ENCODE measurements at regions not wholly inside any gene's neighbourhood (a gene's known extent, or its start where the extent isn't known, plus 50 kb on each side); places are given as distances from the start of the nearest gene placed in this dataset.
A peak's percentile ranks its signal among the peaks of the same experiment; 100 is the strongest.

DNA sequence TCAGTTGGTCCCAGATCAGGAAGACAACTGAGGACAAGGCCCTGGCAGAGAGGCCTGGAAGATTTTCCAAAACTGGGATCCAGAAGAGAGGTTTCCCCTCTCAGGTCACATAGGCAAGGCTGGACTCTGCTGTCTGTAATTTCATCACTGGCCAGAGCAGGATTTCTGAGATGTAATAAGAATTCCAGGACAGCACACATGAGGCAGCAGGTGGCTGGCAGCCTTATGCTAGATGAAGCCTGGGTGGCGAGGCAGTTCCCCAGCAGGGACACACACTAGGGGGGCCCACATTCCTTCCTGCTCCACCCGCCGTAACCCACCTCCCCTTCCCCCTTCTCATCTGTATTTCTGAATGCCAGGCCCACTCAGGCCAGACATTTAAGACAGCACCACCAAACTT, 98.6 kb downstream of the HNRNPLL start:
- H3K27ac ChIP-seq: no peak overlapping the region
- no peak overlapping the region for H3K4me3 ChIP-seq
- H3K27me3 ChIP-seq: no peaks in the 10 kb centered on the region
- no peaks in the 10 kb centered on the region for H3K4me1 ChIP-seq
- TF ChIP-seq, protein P1, sequence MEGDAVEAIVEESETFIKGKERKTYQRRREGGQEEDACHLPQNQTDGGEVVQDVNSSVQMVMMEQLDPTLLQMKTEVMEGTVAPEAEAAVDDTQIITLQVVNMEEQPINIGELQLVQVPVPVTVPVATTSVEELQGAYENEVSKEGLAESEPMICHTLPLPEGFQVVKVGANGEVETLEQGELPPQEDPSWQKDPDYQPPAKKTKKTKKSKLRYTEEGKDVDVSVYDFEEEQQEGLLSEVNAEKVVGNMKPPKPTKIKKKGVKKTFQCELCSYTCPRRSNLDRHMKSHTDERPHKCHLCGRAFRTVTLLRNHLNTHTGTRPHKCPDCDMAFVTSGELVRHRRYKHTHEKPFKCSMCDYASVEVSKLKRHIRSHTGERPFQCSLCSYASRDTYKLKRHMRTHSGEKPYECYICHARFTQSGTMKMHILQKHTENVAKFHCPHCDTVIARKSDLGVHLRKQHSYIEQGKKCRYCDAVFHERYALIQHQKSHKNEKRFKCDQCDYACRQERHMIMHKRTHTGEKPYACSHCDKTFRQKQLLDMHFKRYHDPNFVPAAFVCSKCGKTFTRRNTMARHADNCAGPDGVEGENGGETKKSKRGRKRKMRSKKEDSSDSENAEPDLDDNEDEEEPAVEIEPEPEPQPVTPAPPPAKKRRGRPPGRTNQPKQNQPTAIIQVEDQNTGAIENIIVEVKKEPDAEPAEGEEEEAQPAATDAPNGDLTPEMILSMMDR (IDR thresholded peaks at IDR 0.05): no peak
- no peak for TF ChIP-seq POLR2A (IDR thresholded peaks at IDR 0.05)
- DNase-seq: no peak
- no peaks in the 10 kb centered on the region for H3K36me3 ChIP-seq
- no peaks in the 10 kb centered on the region for H3K9me3 ChIP-seq

DNA sequence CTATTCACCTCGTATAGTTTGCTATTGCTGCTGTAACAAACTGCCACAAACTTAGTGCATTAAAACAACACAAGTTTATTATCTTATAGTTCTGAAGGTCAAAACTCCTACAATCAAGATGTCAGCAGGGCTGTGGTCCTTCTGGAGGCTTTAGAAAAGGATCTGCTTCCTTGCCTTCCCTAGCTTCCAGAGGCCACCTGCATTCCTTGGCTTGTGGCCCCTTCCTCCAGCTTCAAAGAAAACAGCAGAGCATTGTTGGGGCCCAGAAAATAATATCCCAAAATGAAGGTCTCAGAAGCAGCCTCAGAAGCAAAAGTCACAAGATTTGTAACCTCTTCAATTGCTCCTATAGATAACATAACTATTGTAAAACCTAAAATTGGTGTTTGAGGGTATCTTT, 100.6 kb downstream of the HNRNPLL start:
- Histone ChIP-seq H3K4me3 (no peak overlapping the region), H3K4me1 (no peaks in the 10 kb centered on the region), H3K27me3 (no peaks in the 10 kb centered on the region), H3K27ac (no peak overlapping the region), H3K9me3 (no peaks in the 10 kb centered on the region), H3K36me3 (no peaks in the 10 kb centered on the region)
- DNase-seq: no peak
- TF ChIP-seq, protein P1 (IDR thresholded peaks at IDR 0.05): no peak
- TF ChIP-seq POLR2A (IDR thresholded peaks at IDR 0.05): no peak

GRCh38 chr2:38500283-38500634, 102.5 kb downstream of the HNRNPLL start:
- H3K36me3 ChIP-seq: no peaks in the 10 kb centered on the region
- no peaks in the 10 kb centered on the region for H3K9me3 ChIP-seq
- no peaks in the 10 kb centered on the region for H3K27me3 ChIP-seq
- peak overlapping the region in 2 of 4 donors; percentile 39 to 45 for H3K27ac ChIP-seq
- no peaks in the 10 kb centered on the region for H3K4me1 ChIP-seq
- no peak for DNase-seq
- TF ChIP-seq, protein P1 (IDR thresholded peaks at IDR 0.05): no peak
- TF ChIP-seq POLR2A (IDR thresholded peaks at IDR 0.05): no peak
- no peak overlapping the region for H3K4me3 ChIP-seq

DNA sequence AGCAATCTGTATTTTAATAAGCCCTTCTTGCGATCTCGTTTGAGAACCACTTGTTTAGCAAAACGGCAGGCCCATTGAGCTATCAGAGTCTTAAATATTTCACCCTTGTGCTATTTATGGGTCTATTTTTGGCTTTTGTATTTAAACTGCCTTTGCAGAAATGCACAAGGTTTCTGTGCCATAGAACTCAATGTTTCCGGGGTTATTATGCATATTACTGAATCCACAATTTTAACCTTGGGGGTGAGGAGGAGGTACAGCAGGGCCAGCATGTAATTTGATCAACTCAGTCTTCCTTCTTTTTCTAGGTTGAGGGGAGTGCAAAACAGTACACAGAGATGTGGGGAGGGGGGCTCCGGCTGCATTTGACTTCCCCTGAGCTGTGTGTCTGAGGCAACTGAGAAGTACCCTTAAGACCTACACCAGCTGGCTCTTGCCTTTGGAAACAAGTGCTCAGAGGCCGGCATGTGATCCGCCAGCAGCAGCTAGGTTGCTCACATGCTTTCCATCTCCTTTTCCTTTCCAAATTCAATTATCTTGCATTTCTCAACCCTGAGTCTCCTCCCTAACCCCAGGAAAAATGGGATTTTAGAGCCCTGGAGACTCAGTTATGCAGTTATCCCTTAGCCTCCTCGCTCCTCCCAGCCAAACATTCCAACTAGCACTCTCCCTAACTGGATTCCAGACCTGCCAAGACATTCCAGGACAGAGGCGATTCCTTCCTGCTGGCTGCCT, 103.0 kb downstream of the HNRNPLL start:
- Histone ChIP-seq H3K36me3 (no peaks in the 10 kb centered on the region), H3K27me3 (no peaks in the 10 kb centered on the region), H3K27ac (peak overlapping the region in 2 of 4 donors; percentile 39 to 45), H3K9me3 (no peaks in the 10 kb centered on the region), H3K4me3 (no peak overlapping the region), H3K4me1 (no peaks in the 10 kb centered on the region)
- DNase-seq: no peak
- TF ChIP-seq, protein P1 (IDR thresholded peaks at IDR 0.05): no peak
- TF ChIP-seq POLR2A (IDR thresholded peaks at IDR 0.05): no peak

GRCh38 chr2:38498045-38498481, 104.7 kb downstream of the HNRNPLL start:
- Histone ChIP-seq H3K27ac (no peak overlapping the region), H3K36me3 (no peaks in the 10 kb centered on the region), H3K4me3 (no peak overlapping the region), H3K4me1 (no peaks in the 10 kb centered on the region), H3K9me3 (no peaks in the 10 kb centered on the region), H3K27me3 (no peaks in the 10 kb centered on the region)
- no peak for TF ChIP-seq POLR2A (IDR thresholded peaks at IDR 0.05)
- TF ChIP-seq, protein P1 (IDR thresholded peaks at IDR 0.05): no peak
- DNase-seq: peak in 1 of 3 donors; percentile 47
